Thyroid gland (tissue), 4 donors: ENCODE measurements at regions not wholly inside any gene's neighbourhood (a gene's known extent, or its start where the extent isn't known, plus 50 kb on each side); places are given as distances from the start of the nearest gene placed in this dataset.

Source experiments
- DNase-seq, 2 donors: peaks; one replicate each; pipeline ENCODE4 v3.0.0-alpha.2; 2019
- H3K27ac ChIP-seq, 3 donors: fragments of 200-600 bp; sonication (generic); 1 replicate in 2 of 3; 2 replicates in 1 of 3; pipeline ENCODE4 v1.5.1; 2016 to 2019; ENCODE audit warnings: mild to moderate bottlenecking in 1 of 3, moderate library complexity in 1 of 3
- H3K27me3 ChIP-seq: fragments of 200-600 bp; sonication (generic); one replicate; pipeline ENCODE4 v1.5.1; 2019
- H3K36me3 ChIP-seq, 2 donors: fragments of 200-600 bp; sonication (generic); one replicate each; pipeline ENCODE4 v1.5.1; 2016 to 2019
- H3K4me1 ChIP-seq, 2 donors: fragments of 200-600 bp; sonication (generic); one replicate each; pipeline ENCODE4 v1.5.1; 2017 to 2019
- H3K4me3 ChIP-seq, 3 donors: fragments of 200-600 bp; sonication (generic); replicated peaks in 1 of 3; 1 replicate in 2 of 3; 2 replicates in 1 of 3; pipeline ENCODE4 v1.5.1; 2016; ENCODE audit warnings: mild to moderate bottlenecking in 1 of 3
- H3K9me3 ChIP-seq: fragments of 200-600 bp; sonication (generic); one replicate; pipeline ENCODE4 v1.5.1; 2017
- POLR2A ChIP-seq, 2 donors: fragments of 450-650 bp; IDR thresholded peaks; one replicate each; pipeline ENCODE4 v1.6.1; 2017; ENCODE audit warnings: antibody characterized with exemption in 2 of 2, mild to moderate bottlenecking in 2 of 2, moderate library complexity in 1 of 2
- WGBS, 2 donors: methylation state at CpG; one replicate each; pipeline ENCODE4 v1.1.5; 2017; 5-methylcytosine and 5-hydroxymethylcytosine counted together
- intact Hi-C: fragments of 100-400 bp; cut with DNase I; formaldehyde crosslinking; loops from one replicate; pipeline ENCODE4 v1.15.1; 2023
- TF ChIP-seq, protein P1 (sequence below), 6 experiments: fragments of 200-600 bp in 3 of 6; fragments of 450-650 bp in 3 of 6; sonication (generic) in 3 of 6; IDR thresholded peaks; one replicate each; pipeline ENCODE4 v1.5.1; 2016 to 2019; ENCODE audit warnings: antibody characterized with exemption in 6 of 6, mild to moderate bottlenecking in 2 of 6, inconsistent platforms in 1 of 6, moderate library complexity in 1 of 6

DNA sequence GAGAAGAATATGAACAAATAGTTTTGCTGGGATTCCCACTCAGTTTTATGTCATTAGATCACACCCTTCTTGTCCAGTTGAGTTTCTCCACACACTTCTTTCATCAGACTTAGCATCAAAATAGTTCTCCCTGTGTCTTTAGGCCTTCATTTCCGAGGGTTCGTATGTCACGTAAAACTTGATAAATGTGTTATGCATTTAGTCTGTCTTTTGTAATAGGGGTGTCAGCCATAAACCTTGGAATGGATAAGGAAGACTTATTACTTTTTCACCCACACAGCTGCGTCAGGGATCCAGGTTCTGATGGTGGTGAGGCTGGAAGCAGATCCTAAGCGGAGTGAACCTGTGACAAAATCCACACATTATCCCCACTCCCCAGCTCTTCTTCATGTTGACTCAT is 246.8 kb downstream of the CD83 start:
- WGBS, 2 donors: 99% methylated on average over 5 of the region's 5 CpGs
- Histone ChIP-seq H3K27ac (no peak overlapping the region), H3K27me3 (no peaks in the 10 kb centered on the region), H3K9me3 (no peaks in the 10 kb centered on the region), H3K36me3 (no peaks in the 10 kb centered on the region), H3K4me3 (no peak overlapping the region), H3K4me1 (no peaks in the 10 kb centered on the region)
- intact Hi-C loops: no loop called here
- no peak for DNase-seq
- TF ChIP-seq, protein P1, sequence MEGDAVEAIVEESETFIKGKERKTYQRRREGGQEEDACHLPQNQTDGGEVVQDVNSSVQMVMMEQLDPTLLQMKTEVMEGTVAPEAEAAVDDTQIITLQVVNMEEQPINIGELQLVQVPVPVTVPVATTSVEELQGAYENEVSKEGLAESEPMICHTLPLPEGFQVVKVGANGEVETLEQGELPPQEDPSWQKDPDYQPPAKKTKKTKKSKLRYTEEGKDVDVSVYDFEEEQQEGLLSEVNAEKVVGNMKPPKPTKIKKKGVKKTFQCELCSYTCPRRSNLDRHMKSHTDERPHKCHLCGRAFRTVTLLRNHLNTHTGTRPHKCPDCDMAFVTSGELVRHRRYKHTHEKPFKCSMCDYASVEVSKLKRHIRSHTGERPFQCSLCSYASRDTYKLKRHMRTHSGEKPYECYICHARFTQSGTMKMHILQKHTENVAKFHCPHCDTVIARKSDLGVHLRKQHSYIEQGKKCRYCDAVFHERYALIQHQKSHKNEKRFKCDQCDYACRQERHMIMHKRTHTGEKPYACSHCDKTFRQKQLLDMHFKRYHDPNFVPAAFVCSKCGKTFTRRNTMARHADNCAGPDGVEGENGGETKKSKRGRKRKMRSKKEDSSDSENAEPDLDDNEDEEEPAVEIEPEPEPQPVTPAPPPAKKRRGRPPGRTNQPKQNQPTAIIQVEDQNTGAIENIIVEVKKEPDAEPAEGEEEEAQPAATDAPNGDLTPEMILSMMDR (IDR thresholded peaks at IDR 0.05): no peak
- TF ChIP-seq POLR2A (IDR thresholded peaks at IDR 0.05): no peak

DNA sequence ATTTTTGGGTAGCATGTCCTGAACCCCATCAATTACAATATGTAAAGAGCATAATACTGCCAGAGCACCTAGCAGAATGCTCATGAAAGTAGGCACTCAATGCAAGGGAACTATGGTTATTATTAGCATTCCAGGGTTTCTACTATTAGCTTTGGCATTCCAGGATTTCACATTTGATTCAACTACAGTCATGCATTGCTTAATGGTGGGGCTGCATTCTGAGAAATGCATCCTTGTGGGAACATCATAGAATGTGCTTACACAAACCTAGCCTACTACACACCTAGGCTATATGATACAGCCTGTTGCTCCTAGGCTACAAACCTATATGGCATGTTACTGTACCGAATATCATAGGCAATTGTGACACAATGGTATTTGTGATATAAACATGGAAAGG is 247.8 kb downstream of the CD83 start:
- DNase-seq: no peak
- H3K36me3 ChIP-seq: no peaks in the 10 kb centered on the region
- H3K9me3 ChIP-seq: no peaks in the 10 kb centered on the region
- WGBS, 2 donors: 100% methylated on average over 1 of the region's 1 CpG
- H3K4me3 ChIP-seq: no peak overlapping the region
- TF ChIP-seq POLR2A (IDR thresholded peaks at IDR 0.05): no peak
- TF ChIP-seq, protein P1 (IDR thresholded peaks at IDR 0.05): no peak
- H3K27me3 ChIP-seq: no peaks in the 10 kb centered on the region
- H3K27ac ChIP-seq: no peak overlapping the region
- intact Hi-C loops: no loop called here
- no peaks in the 10 kb centered on the region for H3K4me1 ChIP-seq

DNA sequence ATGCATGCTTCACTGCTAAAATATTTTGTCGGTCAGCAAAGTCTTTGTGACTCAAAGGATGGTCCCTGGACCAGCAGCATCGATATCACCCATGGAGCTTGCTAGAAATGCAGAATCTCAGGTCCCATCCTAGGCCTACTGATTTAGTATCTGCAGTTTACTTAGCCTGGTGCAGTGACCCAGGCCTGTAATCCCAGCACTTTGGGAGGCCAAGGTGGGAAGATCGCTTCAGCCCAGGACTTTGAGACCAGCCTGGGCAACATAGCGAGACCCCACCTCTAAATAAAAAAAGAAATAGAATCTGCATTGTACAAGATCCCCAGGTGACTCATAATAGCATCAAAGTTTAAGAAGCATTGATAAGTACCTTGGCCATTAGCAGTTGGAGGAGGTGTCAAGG is 248.7 kb downstream of the CD83 start:
- intact Hi-C loops: no loop called here
- Histone ChIP-seq H3K4me1 (no peaks in the 10 kb centered on the region), H3K27ac (no peak overlapping the region), H3K27me3 (no peaks in the 10 kb centered on the region), H3K4me3 (no peak overlapping the region), H3K9me3 (no peaks in the 10 kb centered on the region), H3K36me3 (no peaks in the 10 kb centered on the region)
- TF ChIP-seq, protein P1 (IDR thresholded peaks at IDR 0.05): no peak
- no peak for TF ChIP-seq POLR2A (IDR thresholded peaks at IDR 0.05)
- WGBS, 2 donors: 97 to 98% methylated on average over 4 of the region's 4 CpGs
- DNase-seq: no peak

DNA sequence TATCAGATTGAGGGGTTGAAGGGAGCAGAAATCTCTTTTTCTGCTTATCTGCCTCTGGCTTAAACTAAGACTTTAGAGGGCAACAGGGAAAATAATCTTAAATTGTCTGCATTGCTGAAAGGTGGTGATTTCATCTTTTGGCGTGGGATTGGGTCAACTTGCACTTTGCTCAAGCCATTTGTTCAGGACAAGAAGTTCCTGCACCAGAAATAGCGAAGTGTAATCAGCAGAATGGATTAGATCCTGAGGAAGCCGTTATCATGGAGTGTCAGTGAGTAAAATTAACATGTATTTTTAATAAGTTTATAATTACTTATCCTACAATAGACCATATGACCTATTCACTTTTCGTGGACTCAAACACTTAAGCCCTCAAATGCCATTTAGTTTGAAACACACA is 249.3 kb downstream of the CD83 start:
- Histone ChIP-seq H3K4me1 (no peaks in the 10 kb centered on the region), H3K9me3 (no peaks in the 10 kb centered on the region), H3K36me3 (no peaks in the 10 kb centered on the region), H3K27ac (no peak overlapping the region), H3K4me3 (no peak overlapping the region), H3K27me3 (no peaks in the 10 kb centered on the region)
- WGBS, 2 donors: 91 to 93% methylated on average over 4 of the region's 4 CpGs
- TF ChIP-seq POLR2A (IDR thresholded peaks at IDR 0.05): no peak
- TF ChIP-seq, protein P1 (IDR thresholded peaks at IDR 0.05): no peak
- intact Hi-C loops: no loop called here
- no peak for DNase-seq

DNA sequence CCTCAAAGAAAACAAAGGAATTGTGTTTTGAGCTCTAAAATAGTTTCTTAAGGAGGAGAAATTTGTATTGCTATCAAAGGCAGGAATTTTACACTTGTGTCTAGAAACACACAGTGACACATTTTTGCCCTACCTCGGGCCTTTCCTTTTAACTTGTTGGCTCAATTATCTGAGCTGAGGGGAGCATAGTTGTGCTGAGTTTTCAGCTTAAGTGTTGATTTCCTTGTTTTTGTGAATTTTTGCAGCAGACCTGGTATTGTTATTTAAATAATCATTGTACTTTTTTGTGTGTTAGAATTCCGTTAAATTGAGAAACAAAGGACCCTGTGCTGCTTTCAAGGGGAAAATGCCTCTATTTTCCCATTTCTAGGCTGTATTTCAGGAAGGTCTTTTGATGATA is 249.7 kb downstream of the CD83 start:
- Histone ChIP-seq H3K4me1 (no peaks in the 10 kb centered on the region), H3K27me3 (no peaks in the 10 kb centered on the region), H3K9me3 (no peaks in the 10 kb centered on the region), H3K36me3 (no peaks in the 10 kb centered on the region), H3K27ac (no peak overlapping the region), H3K4me3 (no peak overlapping the region)
- TF ChIP-seq, protein P1 (IDR thresholded peaks at IDR 0.05): no peak
- no peak for TF ChIP-seq POLR2A (IDR thresholded peaks at IDR 0.05)
- intact Hi-C loops: no loop called here
- WGBS, 2 donors: 77% methylated on average over 2 of the region's 2 CpGs
- no peak for DNase-seq
